Stomach (tissue), 8 donors: ENCODE measurements at regions not wholly inside any gene's neighbourhood (a gene's known extent, or its start where the extent isn't known, plus 50 kb on each side); places are given as distances from the start of the nearest gene placed in this dataset.

Experiments
- DNase-seq, 2 donors: peaks; one replicate each; pipeline versions ENCODE4 v3.0.0 to v3.0.0-alpha.2; 2013 to 2019
- H3K27ac ChIP-seq, 5 donors: fragments of 200-600 bp in 4 of 5; sonication (generic) in 4 of 5; one replicate each; pipeline ENCODE4 v1.5.1; 2013 to 2019; ENCODE audit warnings: mild to moderate bottlenecking in 1 of 5, moderate library complexity in 1 of 5
- H3K27me3 ChIP-seq, 3 donors: fragments of 200-600 bp; sonication (generic); one replicate each; pipeline ENCODE4 v1.5.1; 2017 to 2019; ENCODE audit warnings: mixed run types in 1 of 3
- H3K36me3 ChIP-seq, 4 donors: fragments of 200-600 bp; sonication (generic); 1 replicate in 3 of 4; 2 replicates in 1 of 4; pipeline ENCODE4 v1.5.1; 2016 to 2019
- H3K4me1 ChIP-seq, 4 donors: fragments of 200-600 bp; sonication (generic); one replicate each; pipeline ENCODE4 v1.5.1; 2016 to 2019
- H3K4me3 ChIP-seq, 4 donors: fragments of 200-600 bp; sonication (generic) in 3 of 4; one replicate each; pipeline ENCODE4 v1.5.1; 2016 to 2019; ENCODE audit warnings: mild to moderate bottlenecking in 1 of 4
- H3K9me3 ChIP-seq, 4 donors: fragments of 200-600 bp; sonication (generic); one replicate each; pipeline ENCODE4 v1.5.1; 2016 to 2019
- CTCF ChIP-seq, 7 experiments: fragments of 450-650 bp in 4 of 7; fragments of 200-600 bp in 3 of 7; sonication (generic) in 3 of 7; IDR thresholded peaks; one replicate each; pipeline ENCODE4 v1.5.1; 2016 to 2019; ENCODE audit warnings: antibody characterized with exemption in 7 of 7, control low read depth in 2 of 7, mild to moderate bottlenecking in 1 of 7
- EP300 ChIP-seq: sonication (generic); formaldehyde crosslinking; IDR thresholded peaks from one replicate; pipeline ENCODE4 v1.6.1; 2017; ENCODE audit warnings: antibody characterized with exemption
- POLR2A ChIP-seq, 4 donors: fragments of 450-650 bp; IDR thresholded peaks; one replicate each; pipeline ENCODE4 v1.6.1; 2016; ENCODE audit warnings: antibody characterized with exemption in 4 of 4, control low read depth in 2 of 4, mild to moderate bottlenecking in 1 of 4, moderate library complexity in 1 of 4
- POLR2AphosphoS5 ChIP-seq, 3 donors: sonication (generic); formaldehyde crosslinking; IDR thresholded peaks; one replicate each; pipeline ENCODE4 v1.6.1; 2016; ENCODE audit warnings: antibody characterized with exemption in 3 of 3
- WGBS, 5 donors: extraction: QIAGEN DNeasy Blood & Tissue Kit in 3 of 5; methylation state at CpG; one replicate each; pipeline versions ENCODE4 v1.1.5 to v1.1.7; 2013 to 2018; 5-methylcytosine and 5-hydroxymethylcytosine counted together
- intact Hi-C: fragments of 100-400 bp; cut with DNase I; formaldehyde crosslinking; loops from one replicate; pipeline ENCODE4 v1.15.1; 2023; ENCODE audit warnings: low total_unique reads
- donor health status: healthy with polysubstance abuse.
- donor health status: Bipolar disorder and iron deficiency.
- donor health status: healthy.

GRCh38 chr2:2771721-2772411 is 440.8 kb upstream of the MYT1L start:
- TF ChIP-seq EP300, result no peak
- no peak for TF ChIP-seq POLR2AphosphoS5 (IDR thresholded peaks at IDR 0.05)
- no peak for TF ChIP-seq CTCF (IDR thresholded peaks at IDR 0.05)
- no peak for TF ChIP-seq POLR2A (IDR thresholded peaks at IDR 0.05)
- Histone ChIP-seq H3K4me1 (peaks cover 0 to 13% (median 0%) of the 10 kb centered on the region in 4 donors), H3K9me3 (no peaks in the 10 kb centered on the region), H3K4me3 (no peak overlapping the region), H3K27me3 (no peaks in the 10 kb centered on the region), H3K27ac (no peak overlapping the region), H3K36me3 (no peaks in the 10 kb centered on the region)
- no peak for DNase-seq
- intact Hi-C loops, result no loop called here
- 76 to 82% (median 79%) methylated on average over 18 of the region's 18 CpGs for WGBS, 5 donors

- peak in 1 of 2 donors; percentile 43 for DNase-seq
- H3K36me3 ChIP-seq, result no peaks in the 10 kb centered on the region
- H3K9me3 ChIP-seq, result no peaks in the 10 kb centered on the region
- H3K4me1 ChIP-seq, result peaks cover 0 to 13% (median 0%) of the 10 kb centered on the region in 4 donors
- no peak overlapping the region for H3K4me3 ChIP-seq
- WGBS, 5 donors, result 66 to 81% (median 75%) methylated on average over 10 to 28 of the region's 28 CpGs
- intact Hi-C loops, result no loop called here
- peak overlapping the region in 1 of 5 donors; percentile 49 for H3K27ac ChIP-seq
- TF ChIP-seq CTCF (IDR thresholded peaks at IDR 0.05) (no peak), EP300 (no peak), POLR2AphosphoS5 (IDR thresholded peaks at IDR 0.05) (no peak), POLR2A (IDR thresholded peaks at IDR 0.05) (no peak)
- no peaks in the 10 kb centered on the region for H3K27me3 ChIP-seq
Measured at GRCh38 chr2:2769481-2770431, 438.7 kb upstream of the MYT1L start.

GRCh38 chr2:2768476-2768875 is 437.4 kb upstream of the MYT1L start:
- intact Hi-C loops, result no loop called here
- H3K4me3 ChIP-seq, result no peak overlapping the region
- TF ChIP-seq POLR2AphosphoS5 (IDR thresholded peaks at IDR 0.05) (no peak), CTCF (IDR thresholded peaks at IDR 0.05) (no peak), POLR2A (IDR thresholded peaks at IDR 0.05) (no peak), EP300 (no peak)
- H3K9me3 ChIP-seq, result no peaks in the 10 kb centered on the region
- H3K27me3 ChIP-seq, result no peaks in the 10 kb centered on the region
- 77 to 95% (median 80%) methylated on average over 5 of the region's 6 CpGs for WGBS, 5 donors
- DNase-seq, result no peak
- H3K4me1 ChIP-seq, result peaks cover 0 to 21% (median 9%) of the 10 kb centered on the region in 4 donors
- no peaks in the 10 kb centered on the region for H3K36me3 ChIP-seq
- no peak overlapping the region for H3K27ac ChIP-seq

GRCh38 chr2:2767837-2768236 is 436.8 kb upstream of the MYT1L start:
- Histone ChIP-seq H3K27ac (no peak overlapping the region), H3K27me3 (no peaks in the 10 kb centered on the region), H3K9me3 (no peaks in the 10 kb centered on the region), H3K4me3 (no peak overlapping the region), H3K4me1 (peaks cover 0 to 26% (median 11%) of the 10 kb centered on the region in 4 donors), H3K36me3 (no peaks in the 10 kb centered on the region)
- TF ChIP-seq POLR2AphosphoS5 (IDR thresholded peaks at IDR 0.05) (no peak), EP300 (no peak), POLR2A (IDR thresholded peaks at IDR 0.05) (no peak), CTCF (IDR thresholded peaks at IDR 0.05) (no peak)
- intact Hi-C loops, result no loop called here
- DNase-seq, result no peak
- WGBS, 5 donors, result 67 to 80% (median 75%) methylated on average over 5 to 9 of the region's 9 CpGs
